Kidney (tissue), 13 donors: ENCODE measurements at regions not wholly inside any gene's neighbourhood (a gene's known extent, or its start where the extent isn't known, plus 50 kb on each side); places are given as distances from the start of the nearest gene placed in this dataset.

Experiments
- DNase-seq, 5 donors: peaks; one replicate each; pipeline ENCODE4 v3.0.0-alpha.2; 2013 to 2020
- FAIRE-seq: peaks from 2 replicates; lab custom pipeline; 2012; peaks lifted over from hg19 to GRCh38; lab: Jason Lieb, UNC
- H3K27ac ChIP-seq, 2 donors: one replicate each; pipeline ENCODE4 v1.7.0; 2013; ENCODE audit warnings: low read depth in 2 of 2, low read length in 2 of 2, inconsistent platforms in 1 of 2
- H3K27me3 ChIP-seq: one replicate; pipeline ENCODE4 v1.7.1; 2013; ENCODE audit warnings: low read length, inconsistent platforms; ENCODE audit not compliant: control insufficient read depth, insufficient read depth
- H3K36me3 ChIP-seq, 3 donors: one replicate each; pipeline versions ENCODE4 v1.7.0 to v1.7.1; 2013; ENCODE audit warnings: low read length in 3 of 3, control low read depth in 1 of 3, inconsistent platforms in 1 of 3; ENCODE audit not compliant: insufficient read depth in 3 of 3, control insufficient read depth in 2 of 3
- H3K4me1 ChIP-seq, 3 donors: one replicate each; pipeline versions ENCODE4 v1.7.0 to v1.7.1; 2013; ENCODE audit warnings: low read length in 3 of 3, inconsistent platforms in 1 of 3, low read depth in 1 of 3; ENCODE audit not compliant: control insufficient read depth in 2 of 3, insufficient read depth in 2 of 3
- H3K4me3 ChIP-seq, 3 donors: one replicate each; pipeline versions ENCODE4 v1.7.0 to v1.8.1; 2013; ENCODE audit warnings: low read length in 3 of 3, control low read depth in 1 of 3, inconsistent platforms in 1 of 3
- H3K9ac ChIP-seq, 3 donors: one replicate each; pipeline versions ENCODE4 v1.7.0 to v1.7.1; 2013; ENCODE audit warnings: low read length in 3 of 3, control low read depth in 1 of 3, inconsistent platforms in 1 of 3
- H3K9me3 ChIP-seq, 3 donors: one replicate each; pipeline versions ENCODE4 v1.7.0 to v1.7.1; 2013; ENCODE audit warnings: low read length in 3 of 3, control low read depth in 1 of 3, inconsistent platforms in 1 of 3; ENCODE audit not compliant: control insufficient read depth in 2 of 3, insufficient read depth in 1 of 3
- intact Hi-C: fragments of 100-400 bp; cut with DNase I; formaldehyde crosslinking; loops from one replicate; pipeline ENCODE4 v1.11.1; 2022
- TF ChIP-seq, protein P1 (sequence below): IDR thresholded peaks from 3 replicates; pipeline ENCODE4 v1.5.1; 2012; ENCODE audit warnings: mild to moderate bottlenecking, moderate library complexity, borderline replicate concordance; ENCODE audit not compliant: insufficient read depth; ENCODE audit errors: extremely low read depth
- donor health status: control.
- donor health status: control.
- donor health status: control.
- donor health status: control.
- donor health status: control.
- donor health status: DM: yes; HTN: yes; CAD: no.
- donor health status: Normal renal cell carcinoma (clear cell type).

DNA sequence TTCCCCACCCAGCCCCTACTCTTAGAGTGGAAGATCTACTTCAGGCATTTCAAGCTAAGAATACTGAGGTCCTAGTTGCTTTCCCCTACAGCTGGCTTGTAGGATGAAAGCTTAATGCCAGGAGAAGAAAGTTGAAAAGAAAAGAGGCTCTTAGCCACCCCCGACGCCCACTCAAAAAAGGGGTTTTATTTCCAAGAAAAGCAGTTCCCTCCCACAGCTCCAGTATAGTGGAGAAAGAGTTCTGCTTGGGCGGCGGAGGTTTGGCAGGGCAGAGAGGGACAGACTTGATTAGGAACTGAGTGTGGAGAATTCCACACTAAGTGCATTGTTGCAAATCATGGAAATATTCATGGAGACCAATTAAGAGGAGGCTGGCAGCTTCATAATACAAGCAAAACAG, 470.9 kb downstream of the ETS1 start:
- TF ChIP-seq, protein P1, sequence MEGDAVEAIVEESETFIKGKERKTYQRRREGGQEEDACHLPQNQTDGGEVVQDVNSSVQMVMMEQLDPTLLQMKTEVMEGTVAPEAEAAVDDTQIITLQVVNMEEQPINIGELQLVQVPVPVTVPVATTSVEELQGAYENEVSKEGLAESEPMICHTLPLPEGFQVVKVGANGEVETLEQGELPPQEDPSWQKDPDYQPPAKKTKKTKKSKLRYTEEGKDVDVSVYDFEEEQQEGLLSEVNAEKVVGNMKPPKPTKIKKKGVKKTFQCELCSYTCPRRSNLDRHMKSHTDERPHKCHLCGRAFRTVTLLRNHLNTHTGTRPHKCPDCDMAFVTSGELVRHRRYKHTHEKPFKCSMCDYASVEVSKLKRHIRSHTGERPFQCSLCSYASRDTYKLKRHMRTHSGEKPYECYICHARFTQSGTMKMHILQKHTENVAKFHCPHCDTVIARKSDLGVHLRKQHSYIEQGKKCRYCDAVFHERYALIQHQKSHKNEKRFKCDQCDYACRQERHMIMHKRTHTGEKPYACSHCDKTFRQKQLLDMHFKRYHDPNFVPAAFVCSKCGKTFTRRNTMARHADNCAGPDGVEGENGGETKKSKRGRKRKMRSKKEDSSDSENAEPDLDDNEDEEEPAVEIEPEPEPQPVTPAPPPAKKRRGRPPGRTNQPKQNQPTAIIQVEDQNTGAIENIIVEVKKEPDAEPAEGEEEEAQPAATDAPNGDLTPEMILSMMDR = no peak
- intact Hi-C loops = no loop called here
- FAIRE-seq = no peak
- Histone ChIP-seq H3K27ac (no peak overlapping the region), H3K27me3 (no peaks in the 10 kb centered on the region), H3K9ac (no peak overlapping the region), H3K4me1 (no peaks in the 10 kb centered on the region), H3K4me3 (no peak overlapping the region), H3K36me3 (no peaks in the 10 kb centered on the region), H3K9me3 (no peaks in the 10 kb centered on the region)
- DNase-seq = peak in 2 of 5 donors; percentile 21 to 48

GRCh38 chr11:128105950-128106349, 481.4 kb downstream of the ETS1 start:
- H3K4me3 ChIP-seq = no peak overlapping the region
- no peaks in the 10 kb centered on the region for H3K9me3 ChIP-seq
- TF ChIP-seq, protein P1 = no peak
- no peaks in the 10 kb centered on the region for H3K4me1 ChIP-seq
- intact Hi-C loops = no loop called here
- H3K27ac ChIP-seq = no peak overlapping the region
- no peak overlapping the region for H3K9ac ChIP-seq
- DNase-seq (no peak), FAIRE-seq (no peak)
- no peaks in the 10 kb centered on the region for H3K36me3 ChIP-seq
- no peaks in the 10 kb centered on the region for H3K27me3 ChIP-seq

- Histone ChIP-seq H3K36me3 (no peaks in the 10 kb centered on the region), H3K4me3 (no peak overlapping the region), H3K4me1 (no peaks in the 10 kb centered on the region), H3K27ac (no peak overlapping the region), H3K9me3 (no peaks in the 10 kb centered on the region), H3K9ac (no peak overlapping the region), H3K27me3 (no peaks in the 10 kb centered on the region)
- TF ChIP-seq, protein P1 = no peak
- FAIRE-seq (no peak), DNase-seq (no peak)
- intact Hi-C loops = no loop called here
Measured at GRCh38 chr11:128105511-128105910, 481.8 kb downstream of the ETS1 start.

DNA sequence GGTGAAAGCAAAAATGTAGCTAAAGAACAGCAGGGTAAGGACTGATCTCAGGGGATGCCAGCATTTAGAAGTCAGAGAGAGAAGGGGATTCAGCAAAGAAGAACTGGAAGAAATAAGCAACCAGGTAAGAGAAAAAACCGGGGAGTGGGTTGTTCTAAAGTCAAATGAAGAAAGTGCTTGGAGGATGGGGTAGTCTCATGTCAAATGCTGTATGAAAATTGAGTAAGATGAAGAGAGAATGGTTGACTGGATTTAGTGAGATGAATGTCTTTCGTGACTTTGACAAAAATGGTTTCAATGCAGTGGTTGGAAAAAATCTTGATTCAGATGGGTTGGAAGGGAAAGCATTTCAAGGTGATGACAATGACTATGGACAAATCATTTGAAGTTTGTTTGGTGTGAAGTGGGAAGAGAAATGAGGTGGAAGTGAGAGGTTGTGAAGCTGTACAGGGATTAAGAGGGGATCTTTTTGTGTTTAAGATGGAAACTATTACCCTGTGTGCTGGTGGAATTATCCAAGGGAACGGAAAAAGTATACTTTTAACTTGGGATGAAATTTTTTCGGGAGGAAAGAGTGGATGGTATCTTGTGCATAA, 484.0 kb downstream of the ETS1 start:
- TF ChIP-seq, protein P1 = no peak
- no peaks in the 10 kb centered on the region for H3K36me3 ChIP-seq
- H3K27me3 ChIP-seq = no peaks in the 10 kb centered on the region
- DNase-seq (no peak), FAIRE-seq (no peak)
- H3K4me1 ChIP-seq = no peaks in the 10 kb centered on the region
- H3K4me3 ChIP-seq = no peak overlapping the region
- no peak overlapping the region for H3K9ac ChIP-seq
- H3K9me3 ChIP-seq = no peaks in the 10 kb centered on the region
- intact Hi-C loops = no loop called here
- H3K27ac ChIP-seq = no peak overlapping the region
